GM18907 (cell line): ENCODE measurements at regions not wholly inside any gene's neighbourhood (a gene's known extent, or its start where the extent isn't known, plus 50 kb on each side); places are given as distances from the start of the nearest gene placed in this dataset.
"Not testable (repeated sequence)": the region's sequence is repeated elsewhere in the genome, so short reads cannot be mapped to it uniquely, and the experiment has no call there.

ENCODE experiments used
- ATAC-seq: cut with Tn5 transposase; IDR thresholded peaks from one replicate; pipeline ENCODE4 v1.9.1; 2021; ENCODE audit warnings: mild to moderate bottlenecking, moderate library complexity; ENCODE audit not compliant: unreplicated experiment

DNA sequence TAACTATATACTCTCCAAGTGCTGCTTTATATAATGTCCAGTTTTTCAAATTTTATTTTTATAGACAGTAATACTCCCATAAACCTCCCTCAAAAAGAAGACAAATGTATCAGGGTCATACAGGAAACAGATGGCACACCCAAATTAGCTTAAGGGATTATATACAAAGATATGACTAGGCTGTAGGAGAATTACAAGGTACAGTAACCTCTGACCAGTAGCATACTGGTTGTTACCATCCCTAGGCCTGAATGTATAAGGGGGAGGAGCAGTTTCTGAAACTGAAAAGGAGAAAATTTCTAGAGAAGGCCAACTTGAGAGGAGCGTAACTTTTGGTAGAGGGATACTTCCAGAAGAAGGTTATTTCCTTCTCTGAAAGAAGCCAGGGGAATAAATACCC is 122.6 kb upstream of the NBPF19 start:
- ATAC-seq = not testable (repeated sequence)

DNA sequence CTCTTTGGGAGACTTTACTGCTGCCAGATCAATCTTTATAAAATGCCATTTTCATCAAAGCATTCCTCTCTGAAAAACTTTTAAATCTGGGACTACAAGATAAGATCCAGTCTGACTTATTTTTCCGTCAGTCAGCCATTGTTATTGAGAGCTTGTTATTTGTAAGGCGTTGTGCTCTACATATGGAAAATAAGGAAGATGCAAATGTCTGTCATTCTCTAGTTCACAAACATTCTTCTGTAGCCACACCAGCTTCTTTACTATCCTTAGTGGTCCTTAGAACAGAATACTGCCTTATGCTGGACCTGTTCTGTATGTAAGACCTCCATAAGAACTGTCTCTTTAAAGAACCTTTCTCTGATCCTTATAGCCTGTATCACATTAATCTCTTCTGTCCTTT is 120.3 kb upstream of the NBPF19 start:
- not testable (repeated sequence) for ATAC-seq

DNA sequence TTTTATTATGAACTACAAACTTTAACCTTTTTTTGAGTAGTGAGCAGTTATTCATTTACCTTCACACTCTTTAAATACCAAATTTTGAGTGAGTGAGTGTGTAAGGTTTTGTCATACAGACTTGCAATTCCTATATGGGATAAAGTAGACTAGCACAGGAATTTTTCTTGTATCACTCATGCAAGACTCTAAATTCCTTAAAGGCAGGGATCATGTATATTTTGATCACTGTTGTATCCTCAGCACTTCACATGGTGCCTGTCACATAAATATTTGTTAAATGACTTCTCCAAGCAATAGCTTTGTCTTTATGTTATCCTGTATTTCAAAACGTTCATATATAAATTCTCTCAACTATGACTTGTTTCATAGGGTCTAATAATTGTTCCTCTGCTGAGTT is 119.1 kb upstream of the NBPF19 start:
- not testable (repeated sequence) for ATAC-seq

DNA sequence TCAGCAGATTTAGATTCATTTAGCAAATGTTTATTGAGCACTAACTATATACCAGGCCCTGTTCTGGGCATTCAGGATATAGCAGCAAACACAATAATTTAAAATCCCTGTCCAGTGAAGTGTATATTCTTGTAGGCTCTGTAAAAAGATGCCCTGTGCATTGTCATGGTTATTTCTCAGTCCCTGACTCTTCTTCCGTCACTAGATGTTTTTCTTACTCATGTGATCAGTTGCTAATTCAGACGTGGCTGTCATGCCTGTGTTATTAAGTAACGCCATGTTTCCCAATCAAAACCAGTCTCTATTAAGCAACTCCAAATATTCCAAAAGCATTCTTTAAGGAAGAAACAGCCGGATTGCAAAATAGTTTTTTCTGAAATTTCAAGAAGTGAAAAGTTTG is 118.7 kb upstream of the NBPF19 start:
- not testable (repeated sequence) for ATAC-seq

DNA sequence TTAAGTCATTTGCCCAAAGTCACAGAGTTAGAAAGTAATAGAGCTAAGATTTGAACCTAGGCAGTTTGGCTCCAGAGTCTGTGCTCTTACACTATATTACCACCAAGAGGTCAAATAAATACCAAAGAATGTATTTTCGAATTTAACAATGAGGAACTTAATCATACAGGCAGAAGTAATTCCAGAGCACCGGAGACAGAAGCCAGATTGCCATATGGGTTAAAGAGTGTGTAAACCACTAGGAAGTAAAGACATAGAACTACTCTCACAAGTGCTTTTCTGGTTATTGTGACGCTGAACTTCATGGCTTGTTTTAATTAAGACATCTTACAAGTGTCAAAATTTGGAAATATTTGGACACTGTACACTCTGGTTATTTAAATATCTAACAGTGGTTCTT is 114.5 kb upstream of the NBPF19 start:
- not testable (repeated sequence) for ATAC-seq

DNA sequence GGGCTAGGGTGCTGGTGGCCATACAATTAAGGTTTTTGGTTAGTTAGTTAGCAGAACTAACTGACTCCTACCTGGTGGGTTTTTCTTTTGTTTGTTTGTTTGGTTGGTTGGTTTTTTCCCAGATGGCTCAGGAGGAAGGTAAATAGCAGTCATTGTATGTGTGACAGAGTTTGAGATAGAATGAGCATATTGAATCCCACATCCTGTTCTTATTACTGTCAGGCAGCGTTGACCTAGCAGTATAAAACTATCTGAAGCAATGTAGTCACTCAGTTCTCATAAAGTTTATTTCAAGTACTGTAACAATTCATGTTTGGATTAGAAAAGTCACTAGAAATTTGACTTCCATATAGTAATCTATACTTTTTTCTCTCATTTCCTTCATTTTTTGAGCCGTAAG is 113.5 kb upstream of the NBPF19 start:
- not testable (repeated sequence) for ATAC-seq

DNA sequence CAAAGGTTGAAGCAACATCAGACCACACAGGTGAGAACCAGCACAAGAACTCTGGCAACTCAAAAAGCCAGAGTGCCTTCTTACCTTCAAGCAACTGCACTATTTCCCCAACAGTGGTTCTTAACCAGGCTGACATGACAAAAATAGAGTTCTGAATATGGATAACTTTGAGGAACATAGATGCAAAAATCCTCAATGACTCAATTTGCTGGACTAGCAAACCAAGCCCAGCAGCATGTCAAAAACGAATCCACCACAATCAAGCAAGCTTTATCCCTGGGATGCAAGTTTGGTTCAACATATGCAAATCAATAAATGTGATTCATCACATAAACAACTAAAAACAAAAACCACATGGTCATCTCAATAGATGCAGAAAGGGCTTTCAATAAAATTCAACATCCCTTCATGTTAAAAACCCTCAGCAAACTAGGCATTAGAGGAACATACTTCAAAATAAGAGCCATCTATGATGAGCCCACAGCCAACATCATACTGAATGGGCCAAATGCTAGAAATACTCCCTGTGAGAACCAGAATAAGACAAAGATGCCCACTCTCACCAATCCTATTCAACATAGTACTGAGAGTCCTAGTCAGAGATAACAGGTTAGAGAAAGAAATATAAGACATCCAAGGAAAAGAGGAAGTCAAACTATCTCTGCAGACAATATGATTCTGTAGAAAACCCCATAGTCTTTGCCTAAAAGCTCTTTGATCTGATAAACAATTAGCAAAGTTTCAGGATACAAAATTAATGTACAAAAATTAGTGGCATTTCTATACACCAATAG is 110.5 kb upstream of the NBPF19 start:
- not testable (repeated sequence) for ATAC-seq

DNA sequence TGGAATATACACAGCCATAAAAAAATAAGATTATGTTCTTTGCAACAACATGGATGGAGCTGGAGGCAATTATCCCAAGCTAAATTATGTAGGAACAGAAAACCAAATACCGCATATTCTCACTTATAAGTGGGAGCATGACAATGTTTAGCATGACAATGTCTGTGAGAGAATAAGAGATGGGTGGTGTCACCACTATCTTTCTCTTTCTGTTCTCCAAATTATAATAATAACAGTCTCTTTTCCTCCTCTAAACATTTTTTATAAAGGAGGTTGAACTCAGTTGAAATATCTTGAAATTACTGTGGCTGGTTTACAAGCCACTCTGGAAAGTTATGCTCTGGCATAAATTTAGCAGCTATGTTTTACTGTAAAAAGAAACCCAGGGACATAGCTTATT is 108.4 kb upstream of the NBPF19 start:
- ATAC-seq = not testable (repeated sequence)

DNA sequence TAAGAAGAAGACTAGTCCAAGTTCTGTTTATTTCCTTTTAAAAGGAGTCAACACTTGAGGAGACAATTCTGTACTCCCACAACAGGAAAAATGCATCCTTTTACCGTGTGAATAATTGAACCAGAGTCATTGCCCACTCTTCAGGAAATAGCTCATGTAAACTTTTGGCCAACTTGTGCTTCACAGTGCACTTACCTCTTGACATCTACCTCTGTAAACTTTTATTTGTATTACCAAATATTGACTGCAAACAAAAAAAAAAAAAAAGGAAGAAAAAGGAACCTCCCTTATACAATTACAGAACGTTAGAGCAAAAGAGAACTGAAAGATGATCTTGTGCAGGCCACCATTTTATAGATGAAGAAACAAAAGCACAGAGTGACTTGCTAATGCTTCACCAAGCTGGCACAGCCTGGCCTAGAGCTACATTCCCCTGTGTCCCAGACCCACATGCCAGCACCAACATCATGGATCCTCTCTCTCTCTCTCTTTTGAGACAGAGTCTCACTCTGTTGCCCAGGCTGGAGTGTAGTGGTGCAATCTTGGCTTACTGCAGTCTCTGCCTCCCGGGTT is 107.3 kb upstream of the NBPF19 start:
- not testable (repeated sequence) for ATAC-seq

DNA sequence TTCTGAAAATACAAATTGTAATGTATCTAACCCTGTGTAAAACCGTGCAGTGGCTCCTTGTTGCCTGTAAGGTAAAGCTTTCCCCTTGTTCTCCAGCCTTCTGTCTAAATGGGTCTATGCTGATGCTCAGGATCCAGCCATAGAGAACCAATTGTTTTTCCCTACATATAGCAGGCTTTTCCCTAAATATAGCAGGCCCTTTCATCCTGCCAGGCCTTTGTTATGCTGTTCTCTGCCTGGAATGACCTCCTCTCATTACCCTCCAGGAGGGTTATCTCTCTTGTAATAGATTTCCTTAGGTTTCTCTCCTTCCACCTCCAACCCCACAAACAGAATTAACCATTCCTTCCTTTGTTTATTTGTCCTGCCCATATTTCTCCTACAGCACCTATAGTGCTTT is 106.5 kb upstream of the NBPF19 start:
- ATAC-seq = not testable (repeated sequence)

DNA sequence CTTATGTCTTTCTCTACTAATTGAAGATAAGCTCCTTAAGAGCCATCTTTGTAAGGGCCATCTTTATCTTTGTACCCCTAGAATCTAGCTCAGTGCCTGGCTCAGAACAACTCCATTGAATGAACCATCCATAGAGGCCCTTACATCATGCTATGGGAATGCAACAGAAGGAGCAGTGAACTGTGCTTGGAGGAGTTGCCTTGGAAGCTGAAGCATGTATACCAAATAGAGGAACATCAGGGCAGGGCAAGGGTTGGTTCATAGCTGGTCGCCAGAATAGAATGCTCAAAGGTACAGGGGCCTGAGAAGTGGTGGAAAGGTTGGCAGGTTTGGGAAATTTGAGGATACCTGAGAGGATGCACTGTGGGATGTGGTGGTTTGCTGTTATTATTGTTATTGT is 105.8 kb upstream of the NBPF19 start:
- not testable (repeated sequence) for ATAC-seq

DNA sequence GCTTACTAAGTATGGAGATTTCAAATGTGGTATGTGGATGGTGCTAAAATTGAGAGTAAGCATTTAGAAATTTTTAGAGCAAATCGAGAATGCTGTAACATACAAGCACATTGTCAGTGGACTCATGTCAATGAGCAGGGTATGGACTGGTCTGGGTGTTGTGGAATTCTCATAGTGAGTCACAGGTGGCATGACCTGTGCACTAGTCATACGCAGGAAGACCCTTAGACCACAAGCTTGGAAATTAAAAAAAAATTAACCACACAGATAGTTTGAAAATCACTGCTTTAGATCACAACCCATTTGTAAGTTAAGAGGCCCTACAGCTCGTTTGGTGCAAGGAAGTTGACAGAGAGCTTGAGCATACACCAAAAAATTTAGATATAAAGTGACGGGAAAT is 102.9 kb upstream of the NBPF19 start:
- not testable (repeated sequence) for ATAC-seq

DNA sequence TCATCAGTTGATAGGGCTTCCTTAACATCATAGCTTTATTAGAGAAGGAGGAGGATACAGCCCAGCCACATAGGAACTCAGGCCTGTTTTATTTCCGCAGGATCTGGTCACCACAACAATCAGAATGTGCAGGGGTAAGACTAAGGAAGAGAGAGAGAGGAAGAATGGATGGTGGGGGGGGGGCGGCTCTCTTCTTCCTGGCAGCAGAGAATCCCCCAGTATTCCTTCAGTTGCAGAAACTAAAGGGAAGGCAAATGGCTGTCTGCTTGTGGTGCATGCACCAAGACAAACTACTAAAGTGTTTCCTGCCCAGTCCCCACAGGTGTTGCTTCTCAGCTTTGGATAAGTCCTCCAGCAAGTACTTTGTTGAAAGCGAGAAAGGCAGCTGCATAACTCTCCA is 96.4 kb upstream of the NBPF19 start:
- ATAC-seq = not testable (repeated sequence)

DNA sequence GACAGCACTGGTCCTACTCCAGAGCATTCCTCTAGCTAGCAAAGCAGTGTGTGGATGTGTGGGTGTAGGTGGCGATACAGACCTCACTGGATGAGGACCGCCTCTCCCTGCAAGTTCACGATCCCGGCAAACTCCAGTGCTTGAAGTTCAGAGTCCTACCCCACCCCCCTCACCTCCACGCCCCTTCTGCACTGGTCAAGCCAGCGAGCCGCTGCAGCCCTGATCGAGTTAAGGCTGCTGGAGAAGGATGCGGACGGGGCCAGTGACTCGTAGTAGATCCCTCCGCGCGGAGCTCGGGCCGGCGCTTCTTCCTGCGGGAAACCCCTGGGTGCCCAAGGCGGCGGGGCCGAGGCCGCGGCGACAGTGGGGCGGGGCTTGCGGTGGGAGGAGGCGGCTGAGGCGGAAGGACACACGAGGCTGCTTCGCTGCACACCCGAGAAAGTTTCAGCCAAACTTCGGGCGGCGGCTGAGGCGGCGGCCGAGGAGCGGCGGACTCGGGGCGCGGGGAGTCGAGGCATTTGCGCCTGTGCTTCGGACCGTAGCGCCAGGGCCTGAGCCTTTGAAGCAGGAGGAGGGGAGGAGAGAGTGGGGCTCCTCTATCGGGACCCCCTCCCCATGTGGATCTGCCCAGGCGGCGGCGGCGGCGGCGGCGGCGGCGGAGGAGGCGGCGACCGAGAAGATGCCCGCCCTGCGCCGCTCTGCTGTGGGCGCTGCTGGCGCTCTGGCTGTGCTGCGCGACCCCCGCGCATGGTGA is 84.5 kb upstream of the NBPF19 start:
- ATAC-seq = not testable (repeated sequence)

DNA sequence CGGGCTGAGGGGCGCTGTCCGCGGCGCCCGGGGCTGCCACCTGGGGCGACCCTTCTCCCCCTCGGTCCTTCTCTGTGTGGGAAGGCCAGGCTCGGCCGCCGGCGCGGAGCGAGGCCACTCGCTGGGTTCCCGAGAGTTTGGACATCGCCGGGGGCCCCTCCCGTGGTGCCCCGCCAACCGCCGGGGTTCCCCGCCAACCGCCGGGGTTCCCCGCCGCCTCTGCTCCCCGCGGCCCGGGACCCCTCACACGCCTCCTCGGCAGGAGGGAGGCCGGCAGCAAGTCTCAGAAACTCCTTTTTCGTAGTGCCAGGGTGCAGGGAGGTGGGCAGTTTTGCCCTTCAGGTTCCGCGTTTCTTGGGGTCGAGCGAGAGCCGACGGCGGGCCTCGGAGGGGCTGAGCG is 83.9 kb upstream of the NBPF19 start:
- ATAC-seq = not testable (repeated sequence)

DNA sequence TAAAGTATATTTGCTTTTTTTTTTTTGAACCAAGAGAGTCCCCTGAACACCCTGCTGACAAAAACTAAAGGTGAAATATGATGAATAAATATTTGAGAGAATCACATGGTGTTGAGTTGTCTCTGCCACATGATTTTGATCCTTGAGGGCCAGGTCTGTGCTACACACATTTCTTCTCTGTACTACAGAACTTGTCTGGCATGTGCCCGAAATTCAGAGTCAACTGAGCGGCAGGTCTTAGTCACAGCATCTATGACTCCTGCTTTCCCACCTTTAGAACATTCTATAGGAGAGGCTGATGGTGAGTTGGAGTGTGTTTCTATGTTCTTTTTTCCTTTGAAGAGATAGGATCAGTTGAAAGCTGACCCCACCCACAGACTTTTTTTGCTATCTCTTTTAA is 79.0 kb upstream of the NBPF19 start:
- not testable (repeated sequence) for ATAC-seq

DNA sequence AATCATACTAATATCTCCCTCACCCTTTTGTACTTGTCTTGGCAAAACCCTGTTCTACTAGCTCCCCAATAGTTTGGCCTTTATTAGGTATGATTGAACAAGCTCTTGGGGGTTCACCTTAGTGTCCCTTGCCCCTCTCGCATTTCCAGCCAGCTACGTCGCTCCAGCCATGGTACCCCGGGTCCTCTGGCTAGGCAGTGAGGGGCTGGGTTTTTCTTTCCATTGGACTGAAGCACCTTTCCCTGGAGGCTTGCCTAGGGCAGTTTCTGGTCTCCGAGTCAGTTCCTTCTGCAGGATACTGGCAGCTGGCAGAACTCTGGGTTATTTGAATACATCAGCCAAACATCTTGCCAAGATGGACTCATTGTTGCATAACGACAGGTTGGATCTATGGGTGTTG is 76.3 kb upstream of the NBPF19 start:
- ATAC-seq = not testable (repeated sequence)

DNA sequence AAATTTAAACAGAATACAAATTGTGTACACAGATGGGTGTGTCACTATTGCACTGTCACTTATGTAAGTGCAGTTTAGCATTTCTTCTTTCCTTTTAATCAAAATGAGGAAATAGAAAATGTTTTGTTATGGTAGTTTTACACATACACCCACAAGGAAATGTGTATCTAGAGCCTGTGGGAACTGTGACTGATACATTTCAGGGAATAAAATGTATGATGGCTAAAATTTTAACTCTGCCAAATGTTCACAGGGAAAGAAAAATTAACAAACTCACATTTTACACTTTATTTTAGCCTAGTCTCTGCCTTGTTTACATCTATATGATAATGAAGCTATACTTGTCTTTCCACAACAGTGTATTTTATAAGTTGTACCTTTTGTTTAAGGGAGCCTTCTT is 66.4 kb upstream of the NBPF19 start:
- ATAC-seq = not testable (repeated sequence)

DNA sequence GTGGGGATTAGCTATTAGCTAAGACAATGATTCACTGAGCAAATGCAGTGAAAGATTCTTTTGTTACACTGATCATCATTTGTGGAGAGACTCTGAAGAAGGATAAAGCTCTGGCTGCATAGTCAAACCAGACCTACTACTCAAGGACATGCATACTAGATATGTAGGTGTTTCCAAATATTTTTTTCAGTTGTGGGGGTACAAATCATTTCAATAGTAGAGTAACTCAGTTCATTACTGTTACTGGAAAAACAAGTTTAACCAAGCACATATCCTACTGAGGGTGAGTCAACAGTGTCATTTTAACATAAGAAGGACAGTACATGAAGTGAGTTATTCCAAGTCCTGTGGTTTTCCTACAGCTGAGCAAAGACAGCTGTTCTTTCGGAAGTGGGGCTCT is 59.5 kb upstream of the NBPF19 start:
- ATAC-seq = not testable (repeated sequence)

DNA sequence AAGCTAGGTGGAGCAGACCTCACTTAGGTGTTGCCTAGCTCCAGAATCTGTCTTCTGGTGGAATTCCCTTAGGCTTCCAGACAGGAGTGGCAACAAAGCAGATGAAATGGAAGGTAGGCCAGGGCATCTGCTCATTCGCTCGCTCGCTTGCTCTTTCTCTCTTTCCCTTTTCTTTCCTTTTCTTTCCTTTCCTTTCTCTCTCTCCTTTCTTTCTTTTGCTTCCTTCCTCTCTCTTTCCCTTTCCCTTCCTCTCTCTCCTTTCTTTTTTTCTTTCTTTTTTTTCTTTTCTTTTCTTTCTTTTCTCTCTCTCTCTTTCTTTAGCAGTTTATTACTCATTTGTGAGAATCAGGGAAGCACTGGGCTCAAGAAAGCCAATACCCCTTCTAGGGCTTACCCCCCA is 56.1 kb upstream of the NBPF19 start:
- ATAC-seq = not testable (repeated sequence)

DNA sequence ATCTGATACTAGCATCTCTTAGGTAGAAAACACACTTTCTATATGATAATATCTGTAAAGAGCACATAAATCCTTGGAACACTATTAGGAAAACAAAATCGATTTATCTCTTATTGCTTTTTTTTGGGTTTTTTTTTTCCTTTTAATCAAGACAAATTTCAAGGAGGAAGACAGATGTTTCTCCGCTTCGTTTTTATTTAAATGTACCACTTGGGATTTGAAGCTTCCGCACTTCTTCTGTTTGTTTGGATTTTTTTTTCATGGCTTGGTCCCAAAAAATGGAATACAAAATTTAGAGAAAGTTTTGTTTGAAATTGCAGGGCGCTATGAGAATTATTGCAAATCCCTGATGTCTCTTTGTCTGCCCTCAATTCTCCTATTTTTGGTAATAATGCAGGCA is 51.7 kb upstream of the NBPF19 start:
- ATAC-seq = not testable (repeated sequence)
